ENCODE measurements at regions not wholly inside any gene's neighbourhood (a gene's known extent, or its start where the extent isn't known, plus 50 kb on each side); places are given as distances from the start of the nearest gene placed in this dataset.

GRCh38 chr12:104856531-104856930 is 101.6 kb downstream of the SLC41A2 start:
- Histone ChIP-seq H3K4me1 (ENCODE audit: control insufficient read depth in 1 of 2, insufficient read depth in 2 of 2, low read length in 2 of 2) (no peaks in the 10 kb centered on the region), H3K27ac (ENCODE audit: low read depth in 1 of 2, low read length in 2 of 2) (no peak overlapping the region), H2AFZ (ENCODE audit: insufficient read depth, low read depth, low read length, poor library complexity, severe bottlenecking) (no peak overlapping the region), H3K36me3 (replicated peaks in 1 of 2; ENCODE audit: control insufficient read depth in 1 of 2, insufficient read depth in 2 of 2, low read length in 2 of 2) (no peaks in the 10 kb centered on the region), H3K27me3 (ENCODE audit: control insufficient read depth in 2 of 2, insufficient read depth in 2 of 2, low read length in 2 of 2) (no peaks in the 10 kb centered on the region), H4K20me1 (ENCODE audit: insufficient read depth, low read length) (no peaks in the 10 kb centered on the region), H3K4me2 (replicated peaks; ENCODE audit: extremely low read depth, low read length, poor library complexity, severe bottlenecking) (no peak overlapping the region), H3K79me2 (ENCODE audit: insufficient read depth, low read length) (no peaks in the 10 kb centered on the region), H3K9ac (ENCODE audit: insufficient read depth, low read length, poor library complexity, severe bottlenecking) (no peak overlapping the region), H3K4me3 (replicated peaks in 1 of 3; ENCODE audit: low read depth in 2 of 3, low read length in 3 of 3) (no peak overlapping the region), H3K9me3 (replicated peaks in 1 of 2; ENCODE audit: control insufficient read depth in 1 of 2, insufficient read depth in 1 of 2, low read length in 2 of 2) (no peaks in the 10 kb centered on the region)
- WGBS (ENCODE audit: insufficient coverage): 100% methylated on average over 1 of the region's 3 CpGs
- peaks cover 0 to 5% (median 0%) of the 10 kb centered on the region in 7 donors for H3K9me3 Mint-ChIP-seq
- no peak overlapping the region for H3K27ac Mint-ChIP-seq
- no peak overlapping the region for H3K4me3 Mint-ChIP-seq
- TF ChIP-seq, protein P1, sequence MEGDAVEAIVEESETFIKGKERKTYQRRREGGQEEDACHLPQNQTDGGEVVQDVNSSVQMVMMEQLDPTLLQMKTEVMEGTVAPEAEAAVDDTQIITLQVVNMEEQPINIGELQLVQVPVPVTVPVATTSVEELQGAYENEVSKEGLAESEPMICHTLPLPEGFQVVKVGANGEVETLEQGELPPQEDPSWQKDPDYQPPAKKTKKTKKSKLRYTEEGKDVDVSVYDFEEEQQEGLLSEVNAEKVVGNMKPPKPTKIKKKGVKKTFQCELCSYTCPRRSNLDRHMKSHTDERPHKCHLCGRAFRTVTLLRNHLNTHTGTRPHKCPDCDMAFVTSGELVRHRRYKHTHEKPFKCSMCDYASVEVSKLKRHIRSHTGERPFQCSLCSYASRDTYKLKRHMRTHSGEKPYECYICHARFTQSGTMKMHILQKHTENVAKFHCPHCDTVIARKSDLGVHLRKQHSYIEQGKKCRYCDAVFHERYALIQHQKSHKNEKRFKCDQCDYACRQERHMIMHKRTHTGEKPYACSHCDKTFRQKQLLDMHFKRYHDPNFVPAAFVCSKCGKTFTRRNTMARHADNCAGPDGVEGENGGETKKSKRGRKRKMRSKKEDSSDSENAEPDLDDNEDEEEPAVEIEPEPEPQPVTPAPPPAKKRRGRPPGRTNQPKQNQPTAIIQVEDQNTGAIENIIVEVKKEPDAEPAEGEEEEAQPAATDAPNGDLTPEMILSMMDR (IDR thresholded peaks at IDR 0.05): no peak
- intact Hi-C loops (cut with micrococcal nuclease): no loop called here
- DNase-seq: no peak
- H3K36me3 Mint-ChIP-seq: no peaks in the 10 kb centered on the region
- H3K4me1 Mint-ChIP-seq: no peaks in the 10 kb centered on the region
- H3K27me3 Mint-ChIP-seq (ENCODE audit: low read depth in 3 of 3): peaks cover 0 to 1% (median 0%) of the 10 kb centered on the region in 3 donors

DNA sequence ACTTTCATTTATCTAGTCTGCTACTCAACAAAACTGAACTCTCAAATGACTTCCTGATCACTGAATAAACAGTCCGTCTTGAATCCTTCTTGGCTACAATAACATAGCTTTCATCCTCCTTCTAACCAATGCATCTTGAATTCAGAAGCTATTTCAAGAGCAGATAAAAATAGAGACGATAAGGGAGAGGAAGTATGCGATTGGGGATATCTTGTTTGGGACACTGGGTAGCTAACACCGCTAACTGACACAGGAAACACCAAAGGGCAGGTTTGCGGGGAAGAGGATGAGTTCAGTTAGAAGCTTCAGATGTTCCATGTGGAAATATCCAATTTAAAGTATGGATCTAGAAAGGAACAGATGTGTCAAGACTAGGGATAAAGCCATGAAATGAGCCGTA is 102.5 kb downstream of the SLC41A2 start:
- Histone ChIP-seq H3K27me3 (ENCODE audit: control insufficient read depth in 2 of 2, insufficient read depth in 2 of 2, low read length in 2 of 2) (no peaks in the 10 kb centered on the region), H2AFZ (ENCODE audit: insufficient read depth, low read depth, low read length, poor library complexity, severe bottlenecking) (no peak overlapping the region), H3K79me2 (ENCODE audit: insufficient read depth, low read length) (no peaks in the 10 kb centered on the region), H3K4me3 (replicated peaks in 1 of 3; ENCODE audit: low read depth in 2 of 3, low read length in 3 of 3) (no peak overlapping the region), H3K9me3 (replicated peaks in 1 of 2; ENCODE audit: control insufficient read depth in 1 of 2, insufficient read depth in 1 of 2, low read length in 2 of 2) (no peaks in the 10 kb centered on the region), H3K27ac (ENCODE audit: low read depth in 1 of 2, low read length in 2 of 2) (no peak overlapping the region), H3K4me1 (ENCODE audit: control insufficient read depth in 1 of 2, insufficient read depth in 2 of 2, low read length in 2 of 2) (no peaks in the 10 kb centered on the region), H3K36me3 (replicated peaks in 1 of 2; ENCODE audit: control insufficient read depth in 1 of 2, insufficient read depth in 2 of 2, low read length in 2 of 2) (no peaks in the 10 kb centered on the region), H3K4me2 (replicated peaks; ENCODE audit: extremely low read depth, low read length, poor library complexity, severe bottlenecking) (no peak overlapping the region), H4K20me1 (ENCODE audit: insufficient read depth, low read length) (no peaks in the 10 kb centered on the region), H3K9ac (ENCODE audit: insufficient read depth, low read length, poor library complexity, severe bottlenecking) (no peak overlapping the region)
- WGBS (ENCODE audit: insufficient coverage): 62% methylated on average over 5 of the region's 6 CpGs
- TF ChIP-seq, protein P1 (IDR thresholded peaks at IDR 0.05): no peak
- peaks cover 0 to 1% (median 0%) of the 10 kb centered on the region in 3 donors for H3K27me3 Mint-ChIP-seq (ENCODE audit: low read depth in 3 of 3)
- no peak overlapping the region for H3K4me3 Mint-ChIP-seq
- peaks cover 0 to 5% (median 0%) of the 10 kb centered on the region in 7 donors for H3K9me3 Mint-ChIP-seq
- intact Hi-C loops (cut with micrococcal nuclease): no loop called here
- H3K27ac Mint-ChIP-seq: no peak overlapping the region
- H3K4me1 Mint-ChIP-seq: no peaks in the 10 kb centered on the region
- DNase-seq: no peak
- H3K36me3 Mint-ChIP-seq: no peaks in the 10 kb centered on the region
